Astrocyte (in vitro differentiated cells and primary cell): ENCODE measurements at regions not wholly inside any gene's neighbourhood (a gene's known extent, or its start where the extent isn't known, plus 50 kb on each side); places are given as distances from the start of the nearest gene placed in this dataset.

Source experiments
- EZH2 ChIP-seq: IDR thresholded peaks from 2 replicates; pipeline ENCODE4 v1.6.1; 2012; ENCODE audit warnings: mild to moderate bottlenecking, low read length, inconsistent platforms; ENCODE audit not compliant: insufficient read depth
- TF ChIP-seq, protein P1 (sequence below): IDR thresholded peaks from 2 replicates; pipeline ENCODE4 v1.5.1; 2011; ENCODE audit warnings: low read depth, mild to moderate bottlenecking, inconsistent platforms, low read length, moderate library complexity; ENCODE audit not compliant: insufficient read depth

DNA sequence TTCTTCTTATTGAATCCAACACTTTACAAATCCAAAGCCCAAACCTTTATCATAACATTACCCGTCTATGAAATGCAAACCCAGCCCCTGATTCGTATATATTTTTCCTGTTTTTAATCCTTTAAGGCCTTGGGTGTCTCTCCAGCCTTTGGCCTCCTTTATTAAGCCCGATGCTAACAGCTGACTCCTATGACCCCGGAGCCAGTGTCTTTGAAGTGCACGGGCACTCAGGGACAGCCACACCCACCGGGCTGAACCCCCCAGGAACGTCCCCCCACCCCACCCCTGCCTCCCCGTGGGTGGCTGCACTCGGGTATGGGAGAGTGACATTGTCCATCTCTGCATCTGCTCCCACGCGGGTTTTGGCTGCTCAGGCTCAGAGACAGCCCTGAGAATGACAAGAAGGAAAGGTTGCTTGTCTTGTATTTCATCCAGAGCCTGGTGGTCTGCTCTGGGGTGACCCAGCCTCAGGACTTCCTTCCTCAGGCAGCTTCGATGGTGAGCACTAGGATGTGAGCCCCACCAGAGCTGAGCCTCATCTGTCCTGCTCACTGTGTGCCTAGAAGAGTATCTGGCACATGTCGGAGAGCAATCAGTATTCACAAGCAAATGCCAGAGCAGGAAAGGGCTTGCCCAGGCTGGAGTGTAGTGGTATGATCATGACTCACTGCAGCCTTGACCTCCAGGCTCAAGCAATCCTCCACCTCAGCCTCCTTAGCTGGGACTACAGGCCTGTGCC is 210.4 kb downstream of the SKIDA1 start:
- TF ChIP-seq, protein P1, sequence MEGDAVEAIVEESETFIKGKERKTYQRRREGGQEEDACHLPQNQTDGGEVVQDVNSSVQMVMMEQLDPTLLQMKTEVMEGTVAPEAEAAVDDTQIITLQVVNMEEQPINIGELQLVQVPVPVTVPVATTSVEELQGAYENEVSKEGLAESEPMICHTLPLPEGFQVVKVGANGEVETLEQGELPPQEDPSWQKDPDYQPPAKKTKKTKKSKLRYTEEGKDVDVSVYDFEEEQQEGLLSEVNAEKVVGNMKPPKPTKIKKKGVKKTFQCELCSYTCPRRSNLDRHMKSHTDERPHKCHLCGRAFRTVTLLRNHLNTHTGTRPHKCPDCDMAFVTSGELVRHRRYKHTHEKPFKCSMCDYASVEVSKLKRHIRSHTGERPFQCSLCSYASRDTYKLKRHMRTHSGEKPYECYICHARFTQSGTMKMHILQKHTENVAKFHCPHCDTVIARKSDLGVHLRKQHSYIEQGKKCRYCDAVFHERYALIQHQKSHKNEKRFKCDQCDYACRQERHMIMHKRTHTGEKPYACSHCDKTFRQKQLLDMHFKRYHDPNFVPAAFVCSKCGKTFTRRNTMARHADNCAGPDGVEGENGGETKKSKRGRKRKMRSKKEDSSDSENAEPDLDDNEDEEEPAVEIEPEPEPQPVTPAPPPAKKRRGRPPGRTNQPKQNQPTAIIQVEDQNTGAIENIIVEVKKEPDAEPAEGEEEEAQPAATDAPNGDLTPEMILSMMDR = no peak
- TF ChIP-seq EZH2 = no peak
